ENCODE measurements at regions not wholly inside any gene's neighbourhood (a gene's known extent, or its start where the extent isn't known, plus 50 kb on each side); places are given as distances from the start of the nearest gene placed in this dataset.

- Histone ChIP-seq H3K4me2 (no peak overlapping the region), H2AFZ (peak overlapping the region; percentile 7; the same call in 1 of the 2 replicates), H3K9me2 (ENCODE audit: insufficient read depth) (no peaks in the 10 kb centered on the region), H4K20me1 (replicated peaks; ENCODE audit: insufficient read depth) (no peaks in the 10 kb centered on the region), H3K27ac (ENCODE audit: low read depth) (no peak overlapping the region), H3K36me3 (ENCODE audit: insufficient read depth) (no peaks in the 10 kb centered on the region), H3K79me2 (replicated peaks; ENCODE audit: insufficient read depth) (no peaks in the 10 kb centered on the region), H3K4me1 (ENCODE audit: insufficient read depth) (peaks cover 32% of the 10 kb centered on the region), H3F3A (replicated peaks; ENCODE audit: low read depth) (peaks cover 20% of the 10 kb centered on the region; the same call in 1 of the 2 replicates), H3K4me3 (no peak overlapping the region), H3K27me3 (ENCODE audit: insufficient read depth) (no peaks in the 10 kb centered on the region)
- Mint-ChIP-seq H3K4me3 (no peak overlapping the region), H3K4me1 (peaks cover 30% of the 10 kb centered on the region), H3K27me3 (ENCODE audit: insufficient read depth, low read depth, poor library complexity) (peaks cover 16% of the 10 kb centered on the region), H3K9me3 (no peaks in the 10 kb centered on the region), H3K36me3 (ENCODE audit: low read depth) (no peaks in the 10 kb centered on the region), H3K27ac (no peak overlapping the region)
- ATAC-seq (no peak), DNase-seq (ENCODE audit: low spot score) (no peak)
- TF ChIP-seq CREB1 (CRISPR knock-in tag; IDR thresholded peaks at IDR 0.05; ENCODE audit: low read depth): no peak
- no peak for TF ChIP-seq POLR2AphosphoS5 (IDR thresholded peaks at IDR 0.05; ENCODE audit: low read depth)
- no peak for TF ChIP-seq ZNF114 (CRISPR knock-in tag; IDR thresholded peaks at IDR 0.05)
- no peak for TF ChIP-seq JUNB (IDR thresholded peaks at IDR 0.05; ENCODE audit: unreplicated experiment)
- no peak for TF ChIP-seq STAT1 (IDR thresholded peaks at IDR 0.05; ENCODE audit: unreplicated experiment)
- no peak for TF ChIP-seq REST (IDR thresholded peaks at IDR 0.05; ENCODE audit: unreplicated experiment)
- no peak for TF ChIP-seq ETS1 (IDR thresholded peaks at IDR 0.05)
- TF ChIP-seq EZH2 (IDR thresholded peaks at IDR 0.05; ENCODE audit: low read depth, unreplicated experiment): no peak
- TF ChIP-seq ZNF331 (CRISPR knock-in tag; IDR thresholded peaks at IDR 0.05; ENCODE audit: low read depth): no peak
- no peak for TF ChIP-seq EZH2phosphoT487 (IDR thresholded peaks at IDR 0.05; ENCODE audit: unreplicated experiment)
- TF ChIP-seq ZNF462 (CRISPR knock-in tag; IDR thresholded peaks at IDR 0.05): no peak
- TF ChIP-seq CTCF (conservative IDR thresholded peaks at IDR 0.05; ENCODE audit: low read depth in 2 of 2): no peak
- TF ChIP-seq NANOG (IDR thresholded peaks at IDR 0.05; ENCODE audit: borderline replicate concordance): no peak
Measured at GRCh38 chr9:95775191-95775590, 100.3 kb upstream of the ERCC6L2 start.

Measured in GM23338 (cell line).